Progenitor cell of endocrine pancreas (in vitro differentiated cells): ENCODE measurements at regions not wholly inside any gene's neighbourhood (a gene's known extent, or its start where the extent isn't known, plus 50 kb on each side); places are given as distances from the start of the nearest gene placed in this dataset.
A peak's percentile ranks its signal among the peaks of the same experiment; 100 is the strongest.

Experiments
- DNase-seq: peaks from one replicate; pipeline ENCODE4 v3.0.0; 2021; ENCODE audit warnings: low spot score; ENCODE audit not compliant: unreplicated experiment
- H3K27ac Mint-ChIP-seq: 2 replicates; pipeline ENCODE4 v1.8.0; 2021; ENCODE audit warnings: mild to moderate bottlenecking, moderate library complexity, mixed read lengths
- H3K27me3 Mint-ChIP-seq: 2 replicates; pipeline ENCODE4 v1.8.0; 2021; ENCODE audit warnings: mixed read lengths
- H3K36me3 Mint-ChIP-seq: 2 replicates; pipeline ENCODE4 v1.8.0; 2022; ENCODE audit warnings: mixed read lengths; ENCODE audit not compliant: insufficient read depth
- H3K4me1 Mint-ChIP-seq: 2 replicates; pipeline ENCODE4 v1.8.0; 2021; ENCODE audit warnings: low read depth, mixed read lengths
- H3K4me3 Mint-ChIP-seq: 2 replicates; pipeline ENCODE4 v1.8.0; 2021; ENCODE audit warnings: low read depth, mild to moderate bottlenecking, moderate library complexity, mixed read lengths
- H3K9me3 Mint-ChIP-seq: 2 replicates; pipeline ENCODE4 v1.8.0; 2021; ENCODE audit warnings: low read depth, mixed read lengths
- CTCF ChIP-seq: fragments of 200-600 bp; sonication (generic); IDR thresholded peaks from one replicate; pipeline ENCODE4 v1.5.0; 2021; ENCODE audit warnings: antibody characterized with exemption, mild to moderate bottlenecking; ENCODE audit not compliant: unreplicated experiment

GRCh38 chr19:34305221-34306083, 51.1 kb downstream of the GARRE1 start:
- DNase-seq, result no peak
- H3K4me3 Mint-ChIP-seq, result no peak overlapping the region
- peaks cover 13% of the 10 kb centered on the region for H3K4me1 Mint-ChIP-seq
- H3K27ac Mint-ChIP-seq, result peak overlapping the region; percentile 62
- peaks cover 12% of the 10 kb centered on the region for H3K36me3 Mint-ChIP-seq
- no peak for TF ChIP-seq CTCF
- no peaks in the 10 kb centered on the region for H3K9me3 Mint-ChIP-seq
- no peaks in the 10 kb centered on the region for H3K27me3 Mint-ChIP-seq

- no peak overlapping the region for H3K27ac Mint-ChIP-seq
- H3K36me3 Mint-ChIP-seq, result peaks cover 12% of the 10 kb centered on the region
Observed at GRCh38 chr19:34306213-34306661, 51.9 kb downstream of the GARRE1 start.

DNA sequence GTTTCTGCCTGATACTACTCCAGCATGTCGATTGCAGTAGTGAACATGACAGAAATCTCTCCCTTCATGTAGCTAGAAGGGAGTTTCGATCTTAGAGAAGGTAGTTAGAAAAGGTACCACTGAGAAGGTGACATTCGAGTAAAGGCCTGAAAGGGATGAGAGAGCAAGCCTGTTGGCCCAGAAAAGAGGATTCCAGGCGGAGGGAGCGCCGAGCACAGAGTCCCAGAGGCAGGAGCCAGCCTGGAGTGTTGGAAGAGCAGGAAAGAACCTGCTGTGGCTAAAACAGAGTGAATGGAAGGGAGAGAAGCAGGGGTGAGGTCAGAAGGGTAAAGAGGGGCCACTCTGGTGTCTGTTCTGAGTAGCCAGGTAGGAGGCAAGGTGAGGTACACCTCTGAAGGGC, 52.5 kb downstream of the GARRE1 start:
- DNase-seq, result no peak
- Mint-ChIP-seq H3K36me3 (peaks cover 12% of the 10 kb centered on the region), H3K27ac (no peak overlapping the region), H3K9me3 (no peaks in the 10 kb centered on the region), H3K27me3 (no peaks in the 10 kb centered on the region), H3K4me3 (no peak overlapping the region), H3K4me1 (peaks cover 13% of the 10 kb centered on the region)
- TF ChIP-seq CTCF, result no peak

More at GRCh38 chr19:34306213-34306661, 51.9 kb downstream of the GARRE1 start:
- no peaks in the 10 kb centered on the region for H3K27me3 Mint-ChIP-seq
- no peak for TF ChIP-seq CTCF
- no peaks in the 10 kb centered on the region for H3K9me3 Mint-ChIP-seq
- no peak overlapping the region for H3K4me3 Mint-ChIP-seq
- H3K4me1 Mint-ChIP-seq, result peaks cover 13% of the 10 kb centered on the region
- no peak for DNase-seq

DNA sequence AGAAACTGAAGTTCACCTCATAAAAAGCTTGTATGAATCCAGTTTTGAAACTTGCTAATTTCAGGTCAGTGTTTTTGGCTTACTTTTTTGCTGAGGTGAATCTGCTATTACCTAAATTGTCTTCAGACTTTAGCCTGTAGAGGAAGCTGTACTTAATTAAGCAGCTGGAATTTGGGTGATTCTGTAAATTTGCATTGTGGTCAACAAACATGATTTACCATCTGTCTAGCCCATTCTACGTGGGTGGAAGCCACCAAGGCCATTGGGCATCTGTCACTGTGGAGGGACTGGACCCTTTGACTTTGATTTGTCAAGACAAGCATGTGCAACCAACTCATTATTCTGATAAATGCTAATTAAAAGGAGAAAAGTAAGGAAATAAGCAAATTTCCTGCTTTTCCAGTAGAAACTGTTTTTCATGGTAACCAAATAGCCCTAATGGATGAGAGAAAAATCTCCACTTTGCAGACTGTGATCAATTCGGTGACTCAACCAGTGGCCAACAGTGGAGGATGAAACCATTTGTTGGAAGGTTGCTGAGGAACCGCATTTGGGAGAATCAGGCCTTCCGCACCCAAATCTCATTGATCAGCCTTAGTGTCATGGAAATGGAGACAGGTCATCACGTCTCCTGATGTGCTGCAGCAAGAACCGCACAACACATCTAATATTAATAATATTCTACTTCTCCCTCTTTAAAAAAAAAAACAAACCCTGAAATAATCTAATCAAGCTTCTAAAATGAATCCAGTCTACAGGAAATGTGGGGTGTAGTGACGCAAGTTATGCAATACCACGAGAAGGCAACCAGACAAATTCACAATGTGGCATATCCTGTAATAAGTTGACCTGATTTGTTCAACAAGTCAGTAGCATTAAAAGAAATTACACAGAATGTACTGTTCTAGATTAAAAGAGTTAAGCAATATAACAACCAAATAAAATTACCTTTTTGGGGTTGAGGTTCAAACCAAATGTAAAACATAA, 54.3 kb downstream of the GARRE1 start:
- no peak for DNase-seq
- peaks cover 15% of the 10 kb centered on the region for H3K4me1 Mint-ChIP-seq
- H3K4me3 Mint-ChIP-seq, result no peak overlapping the region
- no peaks in the 10 kb centered on the region for H3K27me3 Mint-ChIP-seq
- no peak for TF ChIP-seq CTCF
- no peak overlapping the region for H3K27ac Mint-ChIP-seq
- peaks cover 7% of the 10 kb centered on the region for H3K36me3 Mint-ChIP-seq
- no peaks in the 10 kb centered on the region for H3K9me3 Mint-ChIP-seq
